Activated CD8-positive, alpha-beta memory T cell treated with anti-CD3 and anti-CD28 coated beads for 4 hours (primary cell): ENCODE measurements at regions not wholly inside any gene's neighbourhood (a gene's known extent, or its start where the extent isn't known, plus 50 kb on each side); places are given as distances from the start of the nearest gene placed in this dataset.
A peak's percentile ranks its signal among the peaks of the same experiment; 100 is the strongest.

ENCODE experiments used
- DNase-seq, 2 donors: peaks; one replicate each; pipeline ENCODE4 v3.0.0-alpha.2; 2020; ENCODE audit warnings: low read depth in 2 of 2

DNA sequence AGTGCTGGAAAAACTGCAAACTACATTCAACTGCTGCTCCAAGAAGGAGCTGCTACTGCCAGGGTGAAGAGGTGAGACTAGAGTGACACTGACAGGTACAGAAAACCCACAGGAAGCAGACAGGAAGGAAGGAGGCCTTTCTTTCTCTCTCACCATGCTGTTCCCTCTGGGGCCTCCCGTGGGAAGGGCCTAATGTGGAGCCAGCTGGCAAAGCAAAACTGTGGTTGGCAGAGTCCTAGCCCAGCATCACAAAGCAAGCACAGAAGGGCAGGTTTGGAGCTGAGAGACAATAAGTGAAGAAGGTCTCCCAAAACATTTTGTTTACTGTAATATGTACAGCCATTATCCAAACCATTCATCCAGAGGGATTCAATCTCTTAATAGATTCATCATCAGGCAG is 122.5 kb upstream of the MAX start:
- no peak for DNase-seq

DNA sequence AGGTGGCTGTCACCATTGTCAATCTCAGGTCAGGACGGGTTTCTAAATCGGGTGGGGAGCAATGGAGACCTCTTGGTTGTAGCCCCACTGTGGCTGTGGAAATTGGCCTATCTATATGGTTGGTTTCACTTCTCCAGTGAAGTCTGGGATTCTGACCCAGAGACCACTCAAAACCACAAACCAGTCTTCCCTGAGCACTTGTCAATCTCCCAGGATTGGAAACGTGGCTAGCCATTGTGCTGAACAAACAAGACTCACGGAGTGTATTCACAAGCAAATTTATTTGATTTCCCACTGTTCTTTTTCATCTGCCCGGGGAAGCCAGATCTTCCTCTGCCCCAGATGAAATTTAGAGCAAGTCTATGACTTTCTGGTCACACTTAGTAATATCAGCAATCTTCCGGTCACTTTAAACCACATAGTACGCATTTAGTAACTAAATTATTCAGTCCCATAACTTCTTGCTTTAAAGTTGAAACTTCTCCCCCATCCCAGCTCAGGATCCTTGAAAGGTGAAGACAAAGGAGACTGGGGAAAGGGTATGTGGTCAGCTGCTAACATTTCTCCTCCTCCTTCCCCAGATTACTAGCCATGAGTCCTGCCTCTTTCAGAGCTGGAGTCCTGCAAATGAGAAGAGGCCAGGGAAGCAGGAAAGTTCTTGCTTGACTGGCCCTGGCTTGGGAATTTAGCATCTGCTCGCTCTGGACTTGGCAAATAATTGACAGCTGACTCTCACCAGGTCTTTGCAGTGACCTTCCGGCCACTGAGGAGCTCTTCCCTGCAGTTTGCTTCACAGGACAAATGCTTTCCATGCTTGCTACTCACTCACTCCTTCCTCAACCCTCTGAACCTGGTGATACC is 123.2 kb upstream of the MAX start:
- no peak for DNase-seq

DNA sequence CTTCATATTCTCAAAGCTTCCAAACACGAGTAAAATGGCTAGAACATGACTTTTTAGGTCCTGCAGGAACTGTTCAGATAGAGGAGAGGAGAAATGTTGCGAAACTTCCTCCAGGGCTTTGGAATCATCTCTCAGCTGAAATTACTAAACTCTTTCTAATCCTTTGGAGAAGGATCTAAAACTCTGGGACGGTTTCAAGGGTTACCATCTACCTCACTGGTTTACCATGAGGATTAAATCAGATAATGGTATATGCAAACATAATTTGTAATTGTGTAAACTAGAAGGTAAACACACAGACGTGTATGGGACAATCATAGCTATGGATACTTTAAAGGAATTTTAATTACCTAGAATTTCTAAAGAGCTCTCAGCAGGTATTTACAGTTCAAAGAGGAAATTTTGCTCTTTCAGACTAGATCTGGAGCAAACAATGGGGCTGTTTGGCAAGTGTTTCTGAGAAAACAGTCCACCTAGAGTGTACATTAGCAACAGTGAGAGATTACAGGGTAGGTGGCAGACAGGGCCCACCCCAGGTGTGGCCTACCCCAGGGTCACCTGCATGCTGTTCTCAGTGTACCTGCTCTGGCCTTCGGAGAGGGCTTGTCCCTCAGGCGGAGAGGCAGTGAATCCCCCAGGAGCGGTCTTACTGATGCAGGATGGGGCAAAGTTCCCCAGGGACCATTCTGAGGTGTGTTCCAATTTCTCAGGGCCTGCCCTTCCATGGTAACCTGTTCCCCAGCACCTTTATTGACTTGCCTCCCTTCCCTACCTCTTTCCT is 124.7 kb upstream of the MAX start:
- DNase-seq, result no peak

DNA sequence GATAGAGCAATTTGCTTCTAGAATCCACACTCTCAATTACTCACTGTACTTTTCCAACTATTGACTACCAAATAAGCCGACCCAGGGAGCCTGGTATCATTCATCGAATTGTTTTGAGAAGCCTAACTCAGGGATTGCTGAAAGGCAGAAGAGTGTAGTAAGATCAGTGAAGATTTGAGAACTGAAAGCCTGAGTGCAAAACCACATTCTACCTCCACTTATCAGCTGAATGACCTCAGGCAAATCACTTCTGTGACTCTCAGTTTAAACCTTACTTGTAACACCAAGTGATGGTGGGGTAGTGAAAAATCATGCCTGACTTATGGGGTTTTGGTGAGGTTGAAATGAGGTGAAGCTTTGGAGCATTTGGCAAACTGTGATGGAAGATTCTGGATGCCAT is 126.1 kb upstream of the MAX start:
- DNase-seq, result no peak

DNA sequence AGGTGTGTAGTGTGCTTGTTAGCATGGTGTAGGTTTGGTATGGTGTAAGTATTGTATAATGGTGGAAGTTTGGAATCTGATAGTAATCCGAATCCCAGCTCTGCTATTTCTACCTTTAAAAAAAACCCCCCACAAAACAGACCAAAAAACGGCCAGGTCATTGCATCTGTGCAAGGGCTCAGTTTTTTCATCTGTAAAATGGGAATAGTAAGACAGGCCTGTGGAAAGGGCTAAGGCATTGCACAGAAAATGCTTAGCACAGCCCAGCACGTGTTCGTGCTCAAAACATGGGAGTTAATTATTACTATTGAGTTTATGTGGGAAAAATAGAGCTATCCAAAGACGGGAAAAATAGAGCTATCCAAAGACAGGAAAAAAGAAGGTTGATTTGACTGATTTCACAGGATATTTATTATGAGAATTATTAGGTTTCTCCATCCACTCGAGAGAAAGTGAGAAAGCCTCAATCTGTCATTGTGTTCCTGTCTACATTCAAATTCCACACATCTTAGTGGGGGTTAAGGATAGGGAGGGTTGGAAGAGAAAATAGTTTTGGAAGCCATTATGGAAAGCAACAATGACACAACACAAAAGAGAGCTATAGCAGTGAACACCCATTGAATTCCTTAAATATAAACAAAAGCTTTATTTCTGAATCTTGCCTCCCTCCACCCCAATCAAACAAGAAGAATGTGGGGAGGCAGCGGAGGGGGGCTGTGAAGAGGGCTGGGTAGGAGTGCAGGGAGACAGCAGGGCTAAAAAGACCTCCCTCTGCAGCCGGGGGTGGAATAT is 126.8 kb upstream of the MAX start:
- DNase-seq, result no peak

DNA sequence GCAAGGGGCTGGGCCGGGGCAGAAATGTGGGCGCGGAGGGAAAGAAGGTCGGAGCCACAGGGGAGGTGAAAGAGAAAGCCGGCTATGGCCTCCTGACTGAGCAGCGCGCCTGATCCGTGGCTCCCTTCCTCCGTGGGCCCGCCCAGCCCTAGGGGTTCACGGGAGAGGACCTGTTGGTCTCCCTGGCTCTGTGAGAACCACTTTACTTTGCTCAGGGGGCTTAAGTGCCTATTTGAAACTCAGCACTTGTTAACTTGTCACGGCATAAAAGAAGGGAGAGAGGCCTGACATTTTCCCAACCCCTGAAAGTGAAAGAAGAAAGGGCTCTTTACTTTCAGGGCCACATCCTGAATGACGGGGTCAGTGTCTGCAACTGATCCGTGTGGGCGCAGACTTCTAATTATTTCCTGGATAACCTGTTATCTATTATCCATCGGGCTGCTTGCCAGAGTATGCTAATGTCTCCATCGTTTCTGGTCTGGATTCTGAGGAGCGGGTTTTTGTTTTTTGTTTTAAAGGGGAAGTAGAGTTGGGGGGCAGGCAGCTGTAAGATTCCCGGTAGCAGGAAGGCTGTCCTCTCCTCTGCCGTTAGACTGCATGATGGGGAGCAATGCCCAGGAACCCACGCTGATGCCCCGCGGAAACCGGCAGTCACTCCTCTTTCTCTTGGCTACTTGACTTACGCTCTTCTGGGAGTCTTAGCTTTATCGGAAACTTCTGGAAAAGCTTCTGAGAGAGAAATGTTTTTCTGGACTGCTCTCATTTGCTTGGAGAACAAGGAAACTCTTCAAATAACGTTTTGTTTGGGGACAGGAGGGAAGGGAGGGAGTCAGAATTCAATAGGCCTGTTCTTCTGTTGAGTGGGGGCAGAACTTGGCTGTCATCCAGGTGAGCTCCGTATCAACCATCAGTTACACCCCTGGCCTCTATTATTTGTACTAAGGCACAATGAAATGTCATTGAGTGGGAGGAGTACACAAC is 127.7 kb upstream of the MAX start:
- peak in 1 of 2 donors; percentile 9 for DNase-seq

DNA sequence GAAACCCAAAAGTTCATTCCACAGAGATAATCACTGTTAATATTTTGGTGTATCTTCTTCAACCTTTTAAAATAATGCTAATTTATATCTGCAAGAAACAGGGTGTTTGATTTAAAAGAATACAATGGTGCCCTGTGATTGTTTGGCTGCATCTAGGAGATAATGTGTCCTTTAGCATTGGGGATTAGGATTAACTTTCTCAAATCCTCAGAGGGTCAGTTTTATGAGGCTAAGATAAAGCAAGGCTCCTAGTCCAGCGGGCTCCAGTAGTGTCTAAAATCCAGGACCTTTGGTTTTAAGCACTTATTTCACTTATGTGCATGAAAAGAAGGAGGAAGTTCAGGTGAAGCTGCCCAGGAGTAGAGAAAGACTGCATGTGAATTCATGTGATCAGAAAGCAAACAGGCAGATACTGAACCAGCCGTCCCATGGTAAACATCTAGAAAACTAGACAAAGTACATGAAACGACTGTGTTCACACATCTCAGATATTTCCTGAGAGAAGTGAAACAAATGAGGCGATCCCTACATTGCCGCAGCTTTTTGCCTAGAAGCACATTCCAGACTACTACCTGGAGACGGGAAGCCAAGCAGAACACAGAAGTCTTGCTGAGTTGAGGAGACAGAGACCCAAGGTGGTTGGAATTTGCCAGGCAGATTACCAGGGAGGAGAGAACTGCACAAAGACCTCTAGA is 129.1 kb upstream of the MAX start:
- DNase-seq, result no peak

DNA sequence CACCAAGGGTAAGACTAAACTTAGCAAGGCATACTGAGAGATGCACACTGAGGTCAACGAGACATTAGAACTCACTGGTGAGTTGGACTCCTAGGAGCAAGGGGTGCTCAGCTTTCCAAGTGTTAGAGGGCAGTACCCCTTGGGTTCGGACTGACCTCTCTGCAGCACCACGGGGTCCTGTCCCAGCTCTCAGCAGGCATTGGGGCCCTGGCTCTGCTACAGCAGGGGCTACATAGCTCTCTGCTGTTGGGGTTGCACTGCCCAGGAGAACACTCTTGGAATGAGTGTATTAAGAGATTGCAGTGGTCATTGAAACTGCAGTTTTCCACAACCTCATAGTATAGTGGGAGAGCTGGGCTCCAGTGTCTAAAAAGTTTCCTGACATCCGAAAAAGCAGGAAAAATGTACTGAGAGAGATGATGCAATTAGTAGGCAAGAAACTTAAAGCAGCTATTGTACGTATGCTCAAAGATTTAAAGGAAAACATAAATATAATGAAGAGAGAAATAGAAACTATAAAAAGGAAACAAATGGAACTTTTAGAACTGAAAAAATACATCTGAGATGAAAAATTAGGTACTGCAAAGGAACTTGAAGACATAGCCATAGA is 132.5 kb upstream of the MAX start:
- DNase-seq, result no peak

DNA sequence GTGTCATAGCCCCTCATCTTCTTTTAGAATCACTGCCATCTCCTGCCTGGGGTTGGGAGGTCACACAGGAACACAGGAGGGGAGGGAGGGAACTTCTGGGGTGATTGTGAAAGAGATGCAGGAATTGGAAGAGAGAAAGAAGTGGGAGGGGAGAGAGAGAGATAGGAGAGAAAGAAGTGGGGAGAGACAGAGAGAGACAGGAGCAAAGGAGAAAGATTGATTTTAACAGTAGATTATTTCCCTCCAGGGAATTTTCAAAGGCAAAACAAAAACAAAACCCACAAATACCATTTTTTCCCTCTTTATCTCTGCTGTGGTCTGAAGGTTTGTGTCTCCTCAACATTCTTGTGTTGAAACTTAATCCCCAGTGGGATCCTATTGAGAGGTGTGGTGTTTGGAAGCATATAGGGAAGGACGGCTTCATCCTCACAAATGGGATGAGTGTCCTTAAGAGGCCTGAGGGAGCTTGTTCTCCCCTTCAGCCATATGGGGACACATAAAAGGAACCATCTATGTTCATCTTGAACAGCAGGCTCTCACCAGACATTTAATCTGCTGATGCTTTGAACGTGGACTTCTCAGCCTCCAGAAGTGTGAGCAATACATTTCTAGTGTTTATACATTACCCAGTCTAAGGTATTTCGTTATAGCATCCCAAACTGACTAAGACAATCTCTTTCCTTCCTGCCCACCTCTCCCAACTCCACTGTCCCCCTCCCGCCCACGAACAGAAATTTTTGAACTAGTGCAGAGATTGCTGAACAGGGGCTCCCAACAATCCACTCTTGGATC is 134.9 kb upstream of the MAX start:
- DNase-seq, result no peak

DNA sequence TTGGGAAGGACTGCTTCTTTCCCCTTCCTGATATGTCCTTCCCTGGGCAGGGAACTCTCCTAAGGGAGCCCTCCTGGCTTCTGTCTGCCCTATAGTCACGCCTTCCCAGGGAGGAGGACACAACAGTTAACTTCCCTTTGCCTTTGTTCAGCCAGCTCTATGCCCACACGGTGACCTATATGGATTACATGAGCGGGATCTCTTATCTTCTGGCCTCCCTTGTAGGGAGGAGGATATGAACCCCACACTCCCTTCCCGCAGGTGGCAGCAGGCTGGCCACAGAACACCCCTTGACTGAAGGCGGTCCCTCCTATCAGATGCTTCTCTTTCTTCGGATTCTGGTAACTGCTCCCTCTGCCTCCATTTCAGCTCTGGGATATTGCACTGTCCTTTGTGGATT is 135.6 kb upstream of the MAX start:
- DNase-seq, result no peak

DNA sequence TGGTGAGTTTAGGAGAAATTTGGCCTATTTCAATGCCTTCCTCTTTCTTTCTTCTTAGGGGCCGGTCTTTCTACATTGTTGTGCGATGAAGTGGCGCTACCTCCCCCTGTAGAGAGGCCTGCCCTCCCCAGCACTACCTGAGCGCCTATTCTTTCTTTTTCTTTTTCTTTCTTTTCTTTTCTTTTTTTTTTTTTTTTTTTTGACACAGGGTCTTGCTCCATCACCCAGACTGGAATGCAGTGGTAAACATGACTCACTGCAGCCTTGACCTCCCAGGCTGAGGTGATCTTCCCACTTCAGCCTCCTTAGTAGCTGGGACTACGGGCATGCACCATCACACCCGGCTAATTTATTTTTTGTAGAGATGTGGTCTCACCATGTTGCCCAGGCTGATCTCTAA is 136.1 kb upstream of the MAX start:
- DNase-seq, result no peak

DNA sequence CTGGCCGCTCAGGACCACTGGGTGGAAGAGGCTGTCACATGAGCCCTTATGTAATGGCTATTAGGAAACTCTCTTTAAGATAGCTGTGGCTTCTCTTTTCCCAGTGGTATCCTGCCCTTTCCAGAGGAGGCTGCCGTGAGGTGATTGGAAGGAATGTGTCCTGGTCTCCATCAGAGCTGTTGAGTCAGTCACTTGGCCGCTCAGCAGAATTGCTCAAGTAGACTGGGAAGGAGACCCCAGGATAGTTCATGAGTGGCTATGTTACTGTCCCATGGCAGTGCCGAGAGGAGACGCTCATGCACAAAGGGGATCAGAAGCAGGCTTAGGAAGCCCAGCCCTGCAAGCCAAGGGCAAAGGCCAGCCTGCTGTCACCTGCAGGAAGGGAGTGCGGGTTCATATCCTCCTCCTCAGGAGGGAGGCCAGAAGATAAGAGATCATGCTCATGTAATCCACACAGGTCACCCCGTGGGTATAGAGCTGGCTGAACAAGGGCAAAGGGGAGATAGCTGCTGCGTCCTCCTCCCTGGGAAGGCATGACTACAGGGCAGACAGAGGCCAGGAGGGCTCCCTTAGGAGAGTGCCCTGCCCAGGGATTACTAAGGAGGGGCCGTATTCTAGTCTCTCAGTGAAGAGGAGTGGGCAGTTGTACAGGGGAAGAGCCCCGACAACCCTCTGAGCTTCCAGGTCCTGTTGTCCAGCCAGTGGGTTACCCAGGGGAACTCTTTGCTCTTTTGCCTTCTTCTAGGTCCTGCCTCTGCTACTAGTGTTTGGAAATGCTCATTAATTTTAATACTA is 137.0 kb upstream of the MAX start:
- DNase-seq, result no peak

DNA sequence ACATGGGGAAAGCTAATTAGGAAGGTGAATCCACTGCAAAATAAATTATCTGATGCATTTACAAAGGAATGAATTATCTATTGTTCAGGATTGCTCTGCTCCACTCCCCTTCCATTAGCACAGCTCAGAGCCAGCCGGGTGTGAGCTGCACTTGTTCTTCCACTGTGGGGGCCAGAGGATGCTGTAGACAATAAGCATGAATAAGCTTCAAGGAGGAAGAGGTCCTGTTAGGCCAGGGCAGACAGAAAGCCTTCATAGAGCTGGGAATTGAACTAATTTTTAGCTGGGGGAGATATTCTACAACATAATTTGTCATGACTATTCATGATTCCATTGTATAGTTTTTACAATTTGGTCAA is 137.6 kb upstream of the MAX start:
- no peak for DNase-seq

DNA sequence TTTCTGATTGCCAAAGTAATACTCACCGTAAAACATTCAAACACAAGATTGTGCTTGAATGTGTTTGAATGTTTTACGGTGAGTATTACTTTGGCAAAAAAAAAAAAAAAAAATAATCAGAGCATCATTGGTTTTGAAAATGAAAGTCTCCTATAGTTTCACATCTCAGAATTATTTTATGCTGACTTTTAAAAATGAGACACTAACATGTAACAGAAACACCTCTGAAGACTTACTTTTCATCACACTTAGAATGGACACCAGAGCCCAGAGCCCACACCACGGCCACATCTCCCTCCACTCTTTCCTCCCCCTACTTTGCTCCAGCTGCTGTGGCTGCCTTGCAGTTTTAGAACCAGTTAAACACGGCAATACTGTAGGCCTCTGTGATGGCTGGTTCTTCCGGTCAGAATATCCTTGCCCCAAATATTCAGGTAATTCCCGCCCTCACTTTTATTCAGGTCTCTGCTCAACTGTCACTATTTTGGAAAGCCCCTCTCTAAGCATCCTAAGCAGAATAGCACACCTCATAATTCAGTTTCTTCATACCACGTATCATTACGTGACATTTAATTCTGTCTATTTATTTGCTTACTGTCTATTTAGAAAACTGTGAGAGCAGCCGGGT is 138.9 kb upstream of the MAX start:
- DNase-seq, result no peak

DNA sequence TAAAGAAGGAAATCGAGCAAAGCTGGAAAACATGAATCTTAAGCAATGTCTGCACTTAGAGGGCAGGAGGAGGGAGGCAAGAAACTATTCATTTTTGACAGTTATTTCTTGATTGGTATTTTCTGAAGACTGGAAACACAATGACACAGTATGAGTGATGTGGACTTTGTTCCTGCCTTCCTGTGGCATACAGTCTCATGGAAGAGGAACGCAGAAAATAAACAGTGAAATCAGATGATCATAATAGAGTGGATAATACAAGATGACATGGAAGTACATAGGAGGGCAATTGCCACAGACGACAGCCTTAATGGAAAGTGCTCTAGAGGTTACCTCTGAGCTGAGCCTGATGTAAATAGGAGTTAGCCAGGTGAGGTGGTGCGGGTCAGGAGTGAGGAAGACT is 140.4 kb upstream of the MAX start:
- DNase-seq, result no peak

DNA sequence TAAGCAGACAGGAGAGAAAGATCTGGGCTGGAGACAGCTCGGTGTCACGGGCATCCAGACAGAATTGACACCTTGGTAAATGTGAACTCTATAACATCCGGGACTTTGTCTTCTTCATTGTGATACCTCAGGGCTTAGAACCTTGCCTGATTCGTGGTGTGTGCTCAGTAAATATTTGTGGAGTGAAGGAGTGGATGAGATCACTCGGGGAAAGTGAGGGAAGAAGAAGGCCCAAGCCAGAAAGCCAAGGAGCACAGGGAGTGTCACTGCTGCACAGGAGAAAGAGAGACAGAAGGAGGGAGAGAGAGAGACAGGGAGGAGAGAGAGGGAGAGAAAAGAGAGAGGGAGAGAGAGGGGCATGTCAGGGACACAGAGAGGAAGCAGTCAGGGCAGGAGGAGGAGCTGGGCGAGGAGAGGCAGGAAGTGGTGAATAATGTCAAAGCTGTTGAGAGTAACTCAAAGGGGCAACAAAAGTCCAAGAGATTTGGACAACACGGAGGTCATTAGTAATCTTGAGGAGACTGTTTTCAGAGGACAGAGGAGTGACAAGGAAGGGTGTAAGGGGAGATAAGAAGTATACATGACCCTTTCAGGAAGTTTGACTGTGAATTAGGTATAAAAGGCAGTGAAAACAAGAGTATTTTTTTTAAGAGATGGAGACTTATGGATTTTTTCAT is 141.6 kb upstream of the MAX start:
- no peak for DNase-seq

DNA sequence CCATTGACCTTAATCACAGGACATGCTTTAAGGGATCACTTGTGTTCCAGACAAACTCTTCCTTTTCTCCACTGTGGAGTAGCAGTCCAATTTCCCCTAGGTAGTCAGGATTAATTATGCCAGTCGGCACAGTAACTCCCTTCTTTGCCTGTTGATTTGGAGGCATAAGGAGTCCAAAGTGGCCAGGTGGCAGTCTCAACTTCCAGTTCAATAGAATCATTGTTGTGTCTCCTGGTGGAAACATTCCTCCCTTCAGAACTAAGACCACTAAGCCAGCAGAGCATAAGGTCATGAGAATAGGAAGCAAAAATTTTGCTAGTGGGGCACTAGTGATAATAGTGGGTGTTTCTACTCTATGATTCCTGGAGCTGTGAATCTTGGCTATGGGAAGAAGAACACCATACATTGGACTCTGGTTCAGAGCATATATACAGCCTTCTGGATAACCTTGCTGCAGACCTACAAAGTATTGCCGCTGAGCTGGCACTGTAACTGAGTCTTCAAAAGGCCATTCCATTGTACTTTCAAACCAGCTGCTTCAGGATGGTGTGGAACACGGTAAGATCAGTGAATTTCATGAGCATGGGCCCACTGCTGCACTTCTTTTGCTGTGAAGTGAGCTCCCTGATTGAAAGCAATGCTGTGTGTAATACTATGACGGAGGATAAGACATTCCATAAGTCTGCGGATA is 147.3 kb upstream of the MAX start:
- no peak for DNase-seq
